ENCODE measurements at regions not wholly inside any gene's neighbourhood (a gene's known extent, or its start where the extent isn't known, plus 50 kb on each side); places are given as distances from the start of the nearest gene placed in this dataset.

DNA sequence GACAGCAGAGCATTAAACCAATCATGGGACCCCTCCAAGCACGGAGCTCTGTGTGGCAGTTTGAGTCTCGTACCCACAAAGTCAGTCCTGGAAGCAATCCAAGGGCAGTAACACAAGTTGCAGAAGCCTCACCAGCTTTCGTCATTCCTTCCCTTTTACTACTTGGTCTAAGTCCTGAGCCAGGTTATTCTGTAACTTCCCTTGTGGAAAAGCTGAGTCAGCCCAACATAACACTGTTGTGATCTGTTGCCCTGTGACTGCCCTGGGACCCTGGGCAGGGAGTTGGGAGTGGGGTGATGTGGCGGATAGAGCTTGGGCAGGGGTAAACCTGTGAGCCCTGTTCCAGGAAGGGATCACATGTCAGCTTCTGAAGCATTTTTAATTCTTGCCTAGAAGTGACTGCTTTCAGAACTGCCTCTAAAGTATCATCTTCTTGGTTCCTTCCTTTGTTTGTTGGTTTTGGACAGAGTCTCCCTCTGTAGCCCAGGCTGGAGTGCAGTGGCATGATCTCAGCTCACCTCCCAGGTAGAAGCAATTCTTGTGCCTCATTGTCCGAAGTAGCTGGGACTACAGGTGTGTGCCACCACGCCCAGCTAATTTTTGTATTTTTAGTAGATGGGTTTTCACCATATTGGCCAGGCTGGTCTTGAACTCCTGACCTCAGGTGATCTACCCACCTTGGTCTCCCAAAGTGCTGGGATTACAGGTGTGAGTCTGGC is 183.7 kb upstream of the JAG1 start:
- Mint-ChIP-seq H3K9me3 (peaks cover 7% of the 10 kb centered on the region), H3K4me3 (no peak overlapping the region), H3K36me3 (ENCODE audit: low read depth) (peaks cover 4% of the 10 kb centered on the region), H3K27ac (peak overlapping the region; percentile 29 to 83 (median 81)), H3K4me1 (peaks cover 62% of the 10 kb centered on the region), H3K27me3 (ENCODE audit: low read depth) (peaks cover 4% of the 10 kb centered on the region)
- TF ChIP-seq, protein P1, sequence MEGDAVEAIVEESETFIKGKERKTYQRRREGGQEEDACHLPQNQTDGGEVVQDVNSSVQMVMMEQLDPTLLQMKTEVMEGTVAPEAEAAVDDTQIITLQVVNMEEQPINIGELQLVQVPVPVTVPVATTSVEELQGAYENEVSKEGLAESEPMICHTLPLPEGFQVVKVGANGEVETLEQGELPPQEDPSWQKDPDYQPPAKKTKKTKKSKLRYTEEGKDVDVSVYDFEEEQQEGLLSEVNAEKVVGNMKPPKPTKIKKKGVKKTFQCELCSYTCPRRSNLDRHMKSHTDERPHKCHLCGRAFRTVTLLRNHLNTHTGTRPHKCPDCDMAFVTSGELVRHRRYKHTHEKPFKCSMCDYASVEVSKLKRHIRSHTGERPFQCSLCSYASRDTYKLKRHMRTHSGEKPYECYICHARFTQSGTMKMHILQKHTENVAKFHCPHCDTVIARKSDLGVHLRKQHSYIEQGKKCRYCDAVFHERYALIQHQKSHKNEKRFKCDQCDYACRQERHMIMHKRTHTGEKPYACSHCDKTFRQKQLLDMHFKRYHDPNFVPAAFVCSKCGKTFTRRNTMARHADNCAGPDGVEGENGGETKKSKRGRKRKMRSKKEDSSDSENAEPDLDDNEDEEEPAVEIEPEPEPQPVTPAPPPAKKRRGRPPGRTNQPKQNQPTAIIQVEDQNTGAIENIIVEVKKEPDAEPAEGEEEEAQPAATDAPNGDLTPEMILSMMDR (IDR thresholded peaks at IDR 0.05; ENCODE audit: unreplicated experiment in 3 of 3) = no peak

DNA sequence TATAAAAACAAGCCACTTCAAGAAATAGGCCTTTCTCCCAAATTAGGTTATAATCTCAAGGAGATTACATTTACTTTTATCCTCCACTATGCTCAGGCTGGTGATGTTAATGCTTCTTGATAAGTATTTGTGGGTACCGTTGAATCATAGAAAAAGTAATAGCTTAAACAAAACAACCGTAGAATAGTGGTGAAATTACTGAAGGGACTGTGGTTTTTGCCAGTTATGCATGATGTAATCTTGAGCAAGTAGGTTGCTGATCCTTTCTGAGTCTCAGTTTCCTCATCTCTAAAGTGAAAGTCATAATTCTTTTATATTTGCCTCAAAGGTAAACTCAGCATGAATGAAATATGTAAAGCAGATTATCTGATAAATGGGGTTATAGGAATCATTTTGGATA is 187.3 kb upstream of the JAG1 start:
- Mint-ChIP-seq H3K36me3 (ENCODE audit: low read depth) (no peaks in the 10 kb centered on the region), H3K4me1 (peaks cover 62% of the 10 kb centered on the region), H3K27ac (peak overlapping the region in 1 of 3 experiments; percentile 69), H3K4me3 (no peak overlapping the region), H3K9me3 (peaks cover 2% of the 10 kb centered on the region), H3K27me3 (ENCODE audit: low read depth) (no peaks in the 10 kb centered on the region)
- TF ChIP-seq, protein P1 (IDR thresholded peaks at IDR 0.05; ENCODE audit: unreplicated experiment in 3 of 3) = no peak

DNA sequence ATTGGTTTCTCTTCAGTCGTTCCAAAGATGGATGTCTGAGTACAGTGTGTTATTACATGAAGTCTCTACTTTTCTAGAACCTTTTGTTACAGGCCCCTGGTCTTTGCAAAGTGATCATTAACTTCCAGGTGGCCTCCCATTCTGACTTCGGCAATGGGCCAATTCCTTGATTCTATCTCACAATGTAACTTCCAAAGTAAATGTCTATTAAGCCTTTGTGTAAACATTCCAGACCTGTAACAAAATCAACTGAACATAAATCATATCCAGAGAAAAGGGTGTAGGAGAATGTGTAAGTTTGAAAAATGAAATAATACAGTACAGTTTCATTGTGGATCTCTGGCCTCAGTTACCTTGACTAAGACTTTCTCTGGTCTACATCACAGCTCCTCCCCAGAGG is 187.8 kb upstream of the JAG1 start:
- TF ChIP-seq, protein P1 (IDR thresholded peaks at IDR 0.05; ENCODE audit: unreplicated experiment in 3 of 3) = no peak
- Mint-ChIP-seq H3K27me3 (ENCODE audit: low read depth) (no peaks in the 10 kb centered on the region), H3K9me3 (no peaks in the 10 kb centered on the region), H3K27ac (peak overlapping the region in 2 of 3 experiments; percentile 69 to 77), H3K4me3 (no peak overlapping the region), H3K36me3 (ENCODE audit: low read depth) (no peaks in the 10 kb centered on the region), H3K4me1 (peaks cover 57% of the 10 kb centered on the region)

DNA sequence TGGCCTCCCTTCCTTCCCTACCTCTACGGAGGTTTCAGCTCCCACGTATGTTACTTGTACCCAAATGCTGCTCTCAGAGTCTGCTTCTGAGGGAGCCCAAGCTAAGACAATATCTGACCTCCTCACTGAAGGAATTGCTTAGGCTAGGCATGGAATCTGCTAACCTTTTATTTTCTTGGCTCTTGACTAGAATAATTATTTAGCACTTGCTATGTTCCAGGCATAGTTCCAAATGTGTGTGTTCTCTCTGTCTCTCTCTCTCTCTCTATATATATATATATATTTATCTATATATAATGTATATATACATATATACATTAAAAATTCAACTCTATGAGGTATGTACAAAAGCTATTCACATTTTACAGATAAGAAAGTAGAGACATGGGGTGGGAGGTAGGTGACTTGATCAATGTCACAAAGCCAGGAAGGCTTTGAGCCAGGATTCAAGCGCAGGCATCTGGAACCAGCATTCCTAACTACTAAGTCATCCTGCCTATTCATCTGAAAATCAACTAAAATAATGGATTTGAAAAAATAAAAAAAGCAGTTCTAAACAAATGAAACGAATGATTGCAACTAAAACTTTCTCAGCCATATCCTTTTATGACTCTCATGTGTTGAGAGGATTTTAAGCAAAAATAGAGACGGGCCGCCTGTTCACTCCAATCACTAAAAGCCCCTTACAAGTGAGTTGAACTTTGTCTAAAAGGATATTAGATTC is 189.7 kb upstream of the JAG1 start:
- H3K27ac Mint-ChIP-seq = peak overlapping the region in 2 of 3 experiments; percentile 91 to 94
- H3K27me3 Mint-ChIP-seq (ENCODE audit: low read depth) = no peaks in the 10 kb centered on the region
- H3K4me3 Mint-ChIP-seq = peak overlapping the region in 1 of 3 experiments; percentile 23
- H3K36me3 Mint-ChIP-seq (ENCODE audit: low read depth) = no peaks in the 10 kb centered on the region
- peaks cover 46% of the 10 kb centered on the region for H3K4me1 Mint-ChIP-seq
- TF ChIP-seq, protein P1 (IDR thresholded peaks at IDR 0.05; ENCODE audit: unreplicated experiment in 3 of 3) = no peak
- no peaks in the 10 kb centered on the region for H3K9me3 Mint-ChIP-seq

DNA sequence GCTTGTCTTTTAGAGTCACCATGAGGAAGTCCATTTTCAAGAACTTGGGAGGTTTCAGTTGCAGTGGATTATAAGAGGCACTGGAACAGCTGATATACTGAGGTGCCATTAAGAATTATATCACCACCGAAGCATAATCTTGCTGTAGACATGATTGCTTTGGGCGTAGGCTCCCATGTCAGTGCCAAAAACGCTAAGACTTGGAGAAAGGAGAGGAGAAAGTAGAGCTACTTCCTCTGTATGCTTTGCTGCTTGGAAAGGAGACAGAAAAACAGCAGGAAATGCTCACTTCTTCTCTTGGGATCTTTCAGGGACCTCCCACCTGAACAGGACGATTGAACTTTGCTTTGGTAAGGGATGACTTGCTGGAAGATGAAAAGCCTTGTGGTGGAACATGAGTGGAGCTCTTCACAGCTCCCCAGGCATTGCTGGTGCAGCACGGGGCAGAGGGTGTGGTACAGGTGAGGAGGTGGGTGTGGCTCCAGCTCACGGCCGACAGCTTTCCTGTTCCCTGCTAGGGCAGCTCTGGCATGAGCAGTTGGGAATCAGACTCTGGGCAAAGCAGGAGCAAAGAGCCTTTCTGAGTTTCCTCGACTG is 190.4 kb upstream of the JAG1 start:
- no peaks in the 10 kb centered on the region for H3K9me3 Mint-ChIP-seq
- H3K4me3 Mint-ChIP-seq = peak overlapping the region in 1 of 3 experiments; percentile 23
- H3K4me1 Mint-ChIP-seq = peaks cover 46% of the 10 kb centered on the region
- TF ChIP-seq, protein P1 (IDR thresholded peaks at IDR 0.05; ENCODE audit: unreplicated experiment in 3 of 3) = no peak
- no peaks in the 10 kb centered on the region for H3K36me3 Mint-ChIP-seq (ENCODE audit: low read depth)
- H3K27me3 Mint-ChIP-seq (ENCODE audit: low read depth) = no peaks in the 10 kb centered on the region
- H3K27ac Mint-ChIP-seq = peak overlapping the region in 2 of 3 experiments; percentile 91 to 94

Data from nephron (organoid).